ENCODE measurements at regions not wholly inside any gene's neighbourhood (a gene's known extent, or its start where the extent isn't known, plus 50 kb on each side); places are given as distances from the start of the nearest gene placed in this dataset.

DNA sequence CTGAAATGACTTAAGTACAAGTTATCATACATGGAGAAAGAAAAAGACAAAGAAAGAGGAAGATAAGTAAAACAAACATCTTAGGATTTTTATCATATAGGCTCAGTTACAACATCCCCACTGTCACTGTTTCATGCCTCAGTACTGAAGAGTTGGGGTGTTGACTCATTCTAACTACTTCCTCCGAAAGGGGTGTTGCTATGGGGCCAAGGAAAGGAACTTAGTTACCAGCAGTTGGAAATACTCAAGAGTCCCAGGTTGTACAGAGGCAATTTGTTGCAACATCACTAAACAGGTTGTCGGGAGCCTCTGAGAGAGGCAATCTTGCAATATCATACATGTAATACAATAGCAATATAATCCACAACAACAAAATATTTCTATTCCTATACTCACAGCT lies 1264.7 kb downstream of the PCDH7 start:
- DNase-seq (ENCODE audit: low spot score) = no peak
- ChIA-PET CTCF (no interaction called here), POLR2A (ENCODE audit: low non-redundant PET) (no interaction called here)
- no peaks in the 10 kb centered on the region for H3K4me1 ChIP-seq (ENCODE audit: insufficient read depth, low read length, poor library complexity, severe bottlenecking)
- TF ChIP-seq EZH2 (IDR thresholded peaks at IDR 0.05; ENCODE audit: borderline replicate concordance, low read depth, low read length, poor library complexity, severe bottlenecking) = no peak
- TF ChIP-seq, protein P1, sequence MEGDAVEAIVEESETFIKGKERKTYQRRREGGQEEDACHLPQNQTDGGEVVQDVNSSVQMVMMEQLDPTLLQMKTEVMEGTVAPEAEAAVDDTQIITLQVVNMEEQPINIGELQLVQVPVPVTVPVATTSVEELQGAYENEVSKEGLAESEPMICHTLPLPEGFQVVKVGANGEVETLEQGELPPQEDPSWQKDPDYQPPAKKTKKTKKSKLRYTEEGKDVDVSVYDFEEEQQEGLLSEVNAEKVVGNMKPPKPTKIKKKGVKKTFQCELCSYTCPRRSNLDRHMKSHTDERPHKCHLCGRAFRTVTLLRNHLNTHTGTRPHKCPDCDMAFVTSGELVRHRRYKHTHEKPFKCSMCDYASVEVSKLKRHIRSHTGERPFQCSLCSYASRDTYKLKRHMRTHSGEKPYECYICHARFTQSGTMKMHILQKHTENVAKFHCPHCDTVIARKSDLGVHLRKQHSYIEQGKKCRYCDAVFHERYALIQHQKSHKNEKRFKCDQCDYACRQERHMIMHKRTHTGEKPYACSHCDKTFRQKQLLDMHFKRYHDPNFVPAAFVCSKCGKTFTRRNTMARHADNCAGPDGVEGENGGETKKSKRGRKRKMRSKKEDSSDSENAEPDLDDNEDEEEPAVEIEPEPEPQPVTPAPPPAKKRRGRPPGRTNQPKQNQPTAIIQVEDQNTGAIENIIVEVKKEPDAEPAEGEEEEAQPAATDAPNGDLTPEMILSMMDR (conservative IDR thresholded peaks at IDR 0.05; ENCODE audit: low read depth, low read length) = no peak
- intact Hi-C loops (cut with micrococcal nuclease; ENCODE audit: unreplicated experiment) = no loop called here
- no peak overlapping the region for H3K27ac ChIP-seq (ENCODE audit: low read depth, low read length, poor library complexity, severe bottlenecking)
- H3K4me3 ChIP-seq (ENCODE audit: low read depth, low read length, poor library complexity, severe bottlenecking) = no peak overlapping the region
- BruUV-seq (replicated peaks) = no TSS peak
- H3K9me3 ChIP-seq (ENCODE audit: low read depth, low read length, poor library complexity, severe bottlenecking) = no peaks in the 10 kb centered on the region
- H3K36me3 ChIP-seq (ENCODE audit: insufficient read depth, low read length, poor library complexity, severe bottlenecking) = no peaks in the 10 kb centered on the region
- no peaks in the 10 kb centered on the region for H3K27me3 ChIP-seq (replicated peaks; ENCODE audit: insufficient read depth, low read depth, low read length, poor library complexity)

DNA sequence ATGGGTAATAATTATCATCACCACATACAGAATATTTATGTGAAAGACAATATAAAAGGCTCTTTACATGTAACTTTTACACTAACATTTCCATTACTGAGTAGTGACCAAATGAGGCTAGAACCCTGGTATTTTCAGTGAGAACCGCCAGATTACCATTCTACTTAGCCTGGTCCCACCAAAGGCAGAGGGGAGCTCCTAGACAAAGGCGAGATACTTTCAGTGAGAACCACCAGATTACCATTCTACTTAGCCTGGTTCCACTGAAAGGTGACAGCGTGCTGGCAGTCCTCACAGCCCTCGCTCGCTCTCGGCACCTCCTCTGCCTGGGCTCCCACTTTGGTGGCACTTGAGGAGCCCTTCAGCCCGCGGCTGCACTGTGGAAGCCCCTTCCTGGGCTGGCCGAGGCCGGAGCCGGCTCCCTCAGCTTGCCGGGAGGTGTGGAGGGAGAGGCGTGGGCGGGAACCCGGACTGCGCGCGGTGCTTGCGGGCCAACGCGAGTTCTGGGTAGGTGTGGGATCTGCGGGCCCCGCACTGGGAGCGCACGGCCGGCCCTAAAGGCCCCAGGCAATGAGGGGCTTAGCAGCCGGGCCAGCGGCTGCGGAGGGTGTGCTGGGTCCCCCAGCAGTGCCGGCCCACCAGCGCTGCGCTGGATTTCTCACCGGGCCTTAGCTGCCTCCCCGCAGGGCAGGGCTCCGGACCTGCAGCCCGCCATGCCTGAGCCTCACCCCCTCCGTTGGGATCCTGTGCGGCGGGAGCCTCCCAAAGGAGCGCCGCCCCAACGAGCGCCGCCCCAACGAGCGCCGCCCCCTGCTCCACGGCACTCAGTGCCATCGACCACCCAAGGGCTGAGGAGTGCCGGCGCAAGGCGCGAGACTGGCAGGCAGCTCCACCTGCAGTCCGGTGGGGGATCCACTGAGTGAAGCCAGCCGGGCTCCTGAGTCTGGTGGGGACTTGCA lies 1276.1 kb downstream of the PCDH7 start:
- no peak for TF ChIP-seq EZH2 (IDR thresholded peaks at IDR 0.05; ENCODE audit: borderline replicate concordance, low read depth, low read length, poor library complexity, severe bottlenecking)
- TF ChIP-seq, protein P1 (conservative IDR thresholded peaks at IDR 0.05; ENCODE audit: low read depth, low read length) = no peak
- H3K27ac ChIP-seq (ENCODE audit: low read depth, low read length, poor library complexity, severe bottlenecking) = no peak overlapping the region
- H3K36me3 ChIP-seq (ENCODE audit: insufficient read depth, low read length, poor library complexity, severe bottlenecking) = no peaks in the 10 kb centered on the region
- CTCF ChIA-PET = no interaction called here
- H3K27me3 ChIP-seq (replicated peaks; ENCODE audit: insufficient read depth, low read depth, low read length, poor library complexity) = no peaks in the 10 kb centered on the region
- no TSS peak for BruUV-seq (replicated peaks)
- POLR2A ChIA-PET (ENCODE audit: low non-redundant PET) = no interaction called here
- no peak for DNase-seq (ENCODE audit: low spot score)
- intact Hi-C loops (cut with micrococcal nuclease; ENCODE audit: unreplicated experiment) = no loop called here
- peaks cover 5% of the 10 kb centered on the region for H3K4me1 ChIP-seq (ENCODE audit: insufficient read depth, low read length, poor library complexity, severe bottlenecking)
- H3K9me3 ChIP-seq (ENCODE audit: low read depth, low read length, poor library complexity, severe bottlenecking) = no peaks in the 10 kb centered on the region
- H3K4me3 ChIP-seq (ENCODE audit: low read depth, low read length, poor library complexity, severe bottlenecking) = no peak overlapping the region

DNA sequence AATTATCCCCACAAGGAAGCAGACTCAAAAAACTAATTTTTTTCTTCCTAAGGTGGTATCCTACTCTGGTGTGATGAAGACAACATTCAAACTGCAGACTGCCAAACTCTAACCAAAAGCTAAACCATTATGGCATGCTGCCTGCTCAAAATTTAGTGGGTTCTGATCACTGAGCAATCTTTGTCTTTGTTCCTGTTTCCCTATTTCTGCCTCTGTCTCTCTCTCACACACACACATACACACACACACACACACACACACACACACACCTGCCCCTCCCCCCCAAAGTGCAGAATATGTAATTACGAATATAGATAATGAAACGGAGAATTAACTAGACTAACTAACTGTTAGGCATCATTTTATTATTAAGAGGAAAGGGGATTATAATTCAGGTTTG lies 1278.6 kb downstream of the PCDH7 start:
- no peaks in the 10 kb centered on the region for H3K36me3 ChIP-seq (ENCODE audit: insufficient read depth, low read length, poor library complexity, severe bottlenecking)
- POLR2A ChIA-PET (ENCODE audit: low non-redundant PET) = no interaction called here
- no peak for DNase-seq (ENCODE audit: low spot score)
- no peak overlapping the region for H3K4me3 ChIP-seq (ENCODE audit: low read depth, low read length, poor library complexity, severe bottlenecking)
- no peak for TF ChIP-seq EZH2 (IDR thresholded peaks at IDR 0.05; ENCODE audit: borderline replicate concordance, low read depth, low read length, poor library complexity, severe bottlenecking)
- TF ChIP-seq, protein P1 (conservative IDR thresholded peaks at IDR 0.05; ENCODE audit: low read depth, low read length) = no peak
- no peaks in the 10 kb centered on the region for H3K9me3 ChIP-seq (ENCODE audit: low read depth, low read length, poor library complexity, severe bottlenecking)
- peaks cover 12% of the 10 kb centered on the region for H3K4me1 ChIP-seq (ENCODE audit: insufficient read depth, low read length, poor library complexity, severe bottlenecking)
- intact Hi-C loops (cut with micrococcal nuclease; ENCODE audit: unreplicated experiment) = no loop called here
- CTCF ChIA-PET = no interaction called here
- BruUV-seq (replicated peaks) = no TSS peak
- H3K27ac ChIP-seq (ENCODE audit: low read depth, low read length, poor library complexity, severe bottlenecking) = no peak overlapping the region
- H3K27me3 ChIP-seq (replicated peaks; ENCODE audit: insufficient read depth, low read depth, low read length, poor library complexity) = no peaks in the 10 kb centered on the region
